Superior temporal gyrus (tissue), 1 donor: ENCODE measurements at regions not wholly inside any gene's neighbourhood (a gene's known extent, or its start where the extent isn't known, plus 50 kb on each side); places are given as distances from the start of the nearest gene placed in this dataset.
A peak's percentile ranks its signal among the peaks of the same experiment; 100 is the strongest.
"Not testable (repeated sequence)": the region's sequence is repeated elsewhere in the genome, so short reads cannot be mapped to it uniquely, and the experiment has no call there.

Source experiments
- DNase-seq: peaks from one replicate; pipeline ENCODE4 v3.0.0-alpha.2; 2016; ENCODE audit errors: extremely low spot score

DNA sequence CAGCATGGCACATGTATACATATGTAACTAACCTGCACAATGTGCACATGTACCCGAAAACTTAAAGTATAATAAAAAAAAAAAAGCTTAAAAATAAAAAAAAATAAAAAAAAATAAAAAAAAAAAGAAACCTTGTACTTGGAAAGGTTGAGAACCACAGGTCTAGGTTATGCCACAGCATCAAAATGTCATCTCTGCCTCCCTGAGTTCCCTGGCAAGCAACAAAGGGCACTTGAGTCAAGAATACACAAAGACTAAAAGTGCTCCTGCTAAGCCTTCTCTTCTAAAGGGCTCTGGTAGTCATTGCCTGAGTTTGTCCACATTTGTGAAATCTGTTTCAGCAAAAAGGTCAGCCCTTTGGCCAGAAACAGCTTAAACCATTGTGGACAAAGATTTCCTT is 395.8 kb upstream of the CCDC54 start:
- DNase-seq: no peak

DNA sequence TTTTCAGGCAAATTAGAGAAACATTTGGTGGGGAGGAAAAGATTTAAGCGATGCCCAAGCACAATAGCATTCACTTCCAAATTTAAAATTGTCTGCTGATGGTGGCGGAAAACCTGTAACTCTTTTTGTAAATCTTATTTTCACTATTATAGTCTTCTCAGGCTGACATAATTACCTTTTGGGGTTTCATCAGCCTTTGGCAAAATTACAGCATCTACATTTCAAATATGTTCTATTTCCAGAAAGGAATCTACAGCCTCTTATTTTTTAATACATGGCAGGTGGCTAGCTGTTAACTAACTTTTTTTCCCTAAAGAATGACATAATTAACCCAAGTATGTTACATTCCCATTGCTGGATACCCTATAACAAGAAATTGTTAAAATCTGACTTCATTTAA is 391.5 kb upstream of the CCDC54 start:
- DNase-seq: no peak

- DNase-seq: not testable (repeated sequence)
Observed at GRCh38 chr3:106998841-106999682, 378.2 kb upstream of the CCDC54 start.

GRCh38 chr3:107001635-107002034 is 375.6 kb upstream of the CCDC54 start:
- DNase-seq: no peak

GRCh38 chr3:107005352-107005751 is 371.9 kb upstream of the CCDC54 start:
- not testable (repeated sequence) for DNase-seq

- DNase-seq: peak; percentile 55
Observed at GRCh38 chr3:107008213-107008612, 369.0 kb upstream of the CCDC54 start.

GRCh38 chr3:107013641-107014040 is 363.6 kb upstream of the CCDC54 start:
- peak; percentile 46 for DNase-seq

DNA sequence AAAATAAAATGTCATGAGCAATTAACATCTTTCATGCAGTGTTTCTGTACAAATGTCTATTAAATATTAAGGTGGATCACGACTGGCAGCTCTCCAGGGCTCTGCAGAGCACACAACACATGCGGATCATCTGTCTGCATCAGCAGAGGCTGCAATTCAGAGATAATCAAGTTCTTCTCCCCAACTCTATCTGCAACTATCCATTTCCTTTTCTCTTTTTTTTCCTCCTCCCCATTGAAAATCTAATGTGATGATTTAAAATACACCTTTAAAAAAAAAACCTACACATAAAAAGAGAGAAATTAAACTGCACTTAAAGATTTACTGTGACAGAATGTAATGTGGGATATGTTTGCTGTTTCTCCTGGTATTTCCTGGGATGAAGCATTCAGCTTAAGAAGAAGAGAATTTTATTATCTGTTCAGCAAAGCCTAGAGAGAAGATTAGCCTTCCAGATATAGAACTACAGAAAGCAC is 352.6 kb upstream of the CCDC54 start:
- peak; percentile 56 for DNase-seq

DNA sequence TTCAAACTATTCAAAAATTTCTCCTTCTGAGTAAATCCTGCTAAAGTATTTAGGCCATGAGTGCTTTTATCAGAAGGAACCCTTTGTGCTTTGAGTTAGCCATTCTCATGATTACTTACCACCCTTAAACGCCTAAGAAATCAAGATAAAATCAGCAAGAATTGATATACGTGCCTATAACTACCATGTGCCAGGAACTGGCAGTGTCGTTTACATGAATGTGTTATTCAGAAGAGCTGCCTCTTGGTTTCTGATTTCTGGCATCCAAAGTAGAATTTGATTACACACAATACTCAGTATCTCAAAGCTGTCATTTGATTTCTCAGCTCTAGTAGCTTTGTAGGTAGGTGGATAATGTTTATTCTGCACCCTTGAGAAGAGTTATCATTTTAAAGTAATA is 351.3 kb upstream of the CCDC54 start:
- DNase-seq: peak; percentile 78

DNA sequence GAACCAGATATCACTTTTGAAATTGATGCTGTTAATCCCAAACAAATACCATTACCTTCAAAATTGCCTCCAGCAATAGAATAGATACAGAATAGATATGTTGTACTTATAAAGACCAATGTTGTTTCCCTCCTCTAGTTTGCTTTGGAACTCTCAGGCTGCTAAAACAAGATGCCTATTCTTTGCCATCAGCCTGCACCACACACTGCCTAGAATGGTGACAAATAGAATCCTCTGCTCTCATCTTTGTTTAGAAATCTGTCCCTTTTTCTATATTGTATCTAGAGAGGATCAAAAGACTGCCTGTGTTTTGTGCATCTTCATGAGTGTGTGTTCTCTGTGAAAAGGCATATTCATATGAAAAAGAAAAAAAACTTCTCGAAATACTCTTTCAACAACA is 349.2 kb upstream of the CCDC54 start:
- no peak for DNase-seq

- DNase-seq: no peak
Observed at GRCh38 chr3:107028626-107029025, 348.6 kb upstream of the CCDC54 start.

GRCh38 chr3:107032111-107032510 is 345.1 kb upstream of the CCDC54 start:
- no peak for DNase-seq

DNA sequence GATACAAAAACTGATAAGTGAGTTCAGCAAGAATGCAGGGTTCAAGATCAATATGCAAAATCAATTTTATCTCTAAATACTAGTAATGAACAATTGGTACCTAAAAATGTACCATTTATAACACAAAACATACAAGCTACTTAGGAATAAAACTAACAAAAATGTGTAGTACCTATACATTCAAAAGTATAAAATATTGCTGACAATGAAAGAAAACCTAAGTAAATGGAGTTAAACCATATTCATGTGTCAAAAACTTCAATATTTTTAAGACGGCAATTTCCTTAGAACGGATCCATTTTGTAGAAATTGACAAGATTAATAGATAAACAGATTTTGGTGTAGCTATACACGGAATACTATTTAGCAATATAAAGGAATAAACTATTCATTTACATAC is 343.1 kb upstream of the CCDC54 start:
- DNase-seq: no peak

DNA sequence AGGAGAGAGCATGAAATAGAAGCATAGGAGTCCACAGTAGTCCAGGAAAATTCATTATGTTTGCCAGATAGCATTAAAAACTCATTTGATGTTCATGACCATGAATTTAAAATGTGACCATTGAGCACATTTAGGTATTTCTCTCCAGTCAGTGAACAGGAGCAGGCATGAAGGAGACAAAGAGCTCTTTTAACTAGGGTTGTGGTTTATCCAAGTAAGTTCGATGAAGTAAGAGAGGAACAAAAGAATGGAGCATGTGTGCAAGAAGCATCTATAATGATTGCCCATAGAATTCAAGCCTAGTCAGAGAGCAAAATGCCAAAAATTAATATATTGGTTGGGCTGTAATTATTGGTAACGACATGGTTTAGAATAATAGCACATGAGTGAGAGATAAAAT is 342.1 kb upstream of the CCDC54 start:
- no peak for DNase-seq

GRCh38 chr3:107044677-107045076 is 332.6 kb upstream of the CCDC54 start:
- peak; percentile 70 for DNase-seq

DNA sequence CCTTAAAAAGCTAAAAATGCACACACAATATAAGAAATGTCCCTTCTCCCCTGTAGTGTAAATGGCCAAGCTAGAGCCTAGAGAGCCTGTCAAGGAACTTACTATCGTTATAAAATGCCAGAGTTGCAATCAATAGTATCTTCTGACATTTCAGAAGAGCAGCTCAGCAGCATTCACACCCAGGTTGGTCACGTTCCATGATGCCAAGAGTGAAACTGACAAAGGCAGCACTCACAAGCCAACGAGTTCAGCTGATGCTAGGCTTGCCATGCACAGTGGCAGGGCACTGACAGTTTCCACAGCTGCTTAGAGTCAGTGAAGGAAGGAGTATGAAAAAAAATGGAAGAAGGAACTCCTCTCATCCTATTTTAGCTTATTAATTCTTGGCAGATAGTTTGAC is 331.4 kb upstream of the CCDC54 start:
- DNase-seq: peak; percentile 86

- no peak for DNase-seq
Observed at GRCh38 chr3:107055181-107055942, 321.9 kb upstream of the CCDC54 start.

DNA sequence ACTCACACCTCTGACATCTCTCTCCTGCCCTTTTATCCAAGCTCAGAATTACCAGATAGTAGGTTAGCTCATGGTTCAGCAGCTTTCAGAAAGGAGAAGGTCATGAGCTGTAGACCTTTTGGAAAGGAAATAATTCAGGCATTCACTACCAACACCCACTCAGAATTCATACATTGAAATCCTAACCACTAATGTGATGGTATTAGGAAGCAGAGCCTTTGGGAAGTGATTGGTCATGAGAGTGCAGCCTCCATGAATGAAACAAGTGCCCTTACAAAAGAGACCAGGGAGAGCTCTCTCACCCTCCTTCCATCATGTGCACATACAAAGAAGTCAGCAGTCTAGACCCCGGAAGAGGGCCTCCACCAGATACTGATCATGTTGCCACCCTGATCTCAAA is 315.8 kb upstream of the CCDC54 start:
- no peak for DNase-seq

DNA sequence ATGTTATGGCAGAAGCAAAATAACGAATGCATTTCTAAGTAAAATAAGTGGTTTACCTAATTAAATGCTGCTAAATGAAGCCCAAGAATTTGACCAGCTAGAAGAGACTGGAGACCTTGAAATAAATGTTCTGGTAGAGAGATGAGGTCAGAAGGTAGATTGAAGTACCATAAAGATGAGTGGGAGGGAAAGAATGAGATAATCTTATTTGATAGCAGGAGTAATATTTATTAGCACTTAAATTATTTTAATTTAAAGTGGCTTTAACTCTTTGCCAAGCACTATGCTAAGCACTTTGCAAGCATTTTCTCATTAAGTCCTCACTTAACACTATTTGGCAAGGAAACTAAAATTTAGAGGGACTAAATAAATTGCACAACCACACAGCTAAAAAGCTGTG is 314.9 kb upstream of the CCDC54 start:
- DNase-seq: no peak

GRCh38 chr3:107062787-107063186 is 314.5 kb upstream of the CCDC54 start:
- DNase-seq: no peak

- no peak for DNase-seq
Observed at GRCh38 chr3:107063351-107063750, 313.9 kb upstream of the CCDC54 start.

- peak; percentile 98 for DNase-seq
Observed at GRCh38 chr3:107064405-107065060, 312.7 kb upstream of the CCDC54 start.
